ENCODE measurements at regions not wholly inside any gene's neighbourhood (a gene's known extent, or its start where the extent isn't known, plus 50 kb on each side); places are given as distances from the start of the nearest gene placed in this dataset.

- no peaks in the 10 kb centered on the region for H3K27me3 ChIP-seq (ENCODE audit: low read length)
- no peaks in the 10 kb centered on the region for H3K9me2 ChIP-seq (replicated peaks; ENCODE audit: insufficient read depth, low read length)
- no peak overlapping the region for H3K9ac ChIP-seq (ENCODE audit: low read length)
- TF ChIP-seq CTCF (IDR thresholded peaks at IDR 0.05; ENCODE audit: insufficient read depth, low read length, poor library complexity, severe bottlenecking) (no peak), EZH2phosphoT487 (conservative IDR thresholded peaks at IDR 0.05; ENCODE audit: low read length) (no peak)
- no peak overlapping the region for H2AFZ ChIP-seq (ENCODE audit: low read depth, low read length, severe bottlenecking)
- H4K20me1 ChIP-seq (ENCODE audit: low read depth, low read length) = no peaks in the 10 kb centered on the region
- H3K27ac ChIP-seq (ENCODE audit: low read depth, low read length) = no peak overlapping the region
- no peaks in the 10 kb centered on the region for H3F3A ChIP-seq (ENCODE audit: insufficient read depth)
- no peaks in the 10 kb centered on the region for H3K79me2 ChIP-seq (ENCODE audit: insufficient read depth, low read length)
- H3K4me2 ChIP-seq (ENCODE audit: low read depth, low read length, poor library complexity, severe bottlenecking) = no peak overlapping the region
- no peaks in the 10 kb centered on the region for H3K9me3 ChIP-seq (ENCODE audit: insufficient read depth, low read length)
- no peak overlapping the region for H3K4me3 ChIP-seq (ENCODE audit: insufficient read depth, low read length, poor library complexity, severe bottlenecking)
- no peaks in the 10 kb centered on the region for H3K36me3 ChIP-seq (ENCODE audit: low read length)
These were observed 519.0 kb downstream of the TBC1D22A start for GRCh38 chr22:47281126-47282106.

- no peaks in the 10 kb centered on the region for H3K27me3 ChIP-seq (ENCODE audit: low read length)
- no peaks in the 10 kb centered on the region for H3K36me3 ChIP-seq (ENCODE audit: low read length)
- H2AFZ ChIP-seq (ENCODE audit: low read depth, low read length, severe bottlenecking) = no peak overlapping the region
- H3K9me3 ChIP-seq (ENCODE audit: insufficient read depth, low read length) = no peaks in the 10 kb centered on the region
- no peak overlapping the region for H3K4me3 ChIP-seq (ENCODE audit: insufficient read depth, low read length, poor library complexity, severe bottlenecking)
- H4K20me1 ChIP-seq (ENCODE audit: low read depth, low read length) = no peaks in the 10 kb centered on the region
- no peak overlapping the region for H3K4me2 ChIP-seq (ENCODE audit: low read depth, low read length, poor library complexity, severe bottlenecking)
- no peaks in the 10 kb centered on the region for H3K79me2 ChIP-seq (ENCODE audit: insufficient read depth, low read length)
- no peaks in the 10 kb centered on the region for H3F3A ChIP-seq (ENCODE audit: insufficient read depth)
- TF ChIP-seq CTCF (IDR thresholded peaks at IDR 0.05; ENCODE audit: insufficient read depth, low read length, poor library complexity, severe bottlenecking) (no peak), EZH2phosphoT487 (conservative IDR thresholded peaks at IDR 0.05; ENCODE audit: low read length) (no peak)
- no peaks in the 10 kb centered on the region for H3K9me2 ChIP-seq (replicated peaks; ENCODE audit: insufficient read depth, low read length)
- H3K27ac ChIP-seq (ENCODE audit: low read depth, low read length) = no peak overlapping the region
- H3K9ac ChIP-seq (ENCODE audit: low read length) = no peak overlapping the region
These were observed 517.9 kb downstream of the TBC1D22A start for GRCh38 chr22:47280301-47280700.

- H3K9me2 ChIP-seq (replicated peaks; ENCODE audit: insufficient read depth, low read length) = no peaks in the 10 kb centered on the region
- H2AFZ ChIP-seq (ENCODE audit: low read depth, low read length, severe bottlenecking) = no peak overlapping the region
- H3K27ac ChIP-seq (ENCODE audit: low read depth, low read length) = no peak overlapping the region
- no peaks in the 10 kb centered on the region for H3K36me3 ChIP-seq (ENCODE audit: low read length)
- H3F3A ChIP-seq (ENCODE audit: insufficient read depth) = no peaks in the 10 kb centered on the region
- H3K4me3 ChIP-seq (ENCODE audit: insufficient read depth, low read length, poor library complexity, severe bottlenecking) = no peak overlapping the region
- H3K79me2 ChIP-seq (ENCODE audit: insufficient read depth, low read length) = no peaks in the 10 kb centered on the region
- H3K27me3 ChIP-seq (ENCODE audit: low read length) = no peaks in the 10 kb centered on the region
- H3K9me3 ChIP-seq (ENCODE audit: insufficient read depth, low read length) = no peaks in the 10 kb centered on the region
- H3K4me2 ChIP-seq (ENCODE audit: low read depth, low read length, poor library complexity, severe bottlenecking) = no peak overlapping the region
- TF ChIP-seq EZH2phosphoT487 (conservative IDR thresholded peaks at IDR 0.05; ENCODE audit: low read length) = no peak
- no peak for TF ChIP-seq CTCF (IDR thresholded peaks at IDR 0.05; ENCODE audit: insufficient read depth, low read length, poor library complexity, severe bottlenecking)
- no peak overlapping the region for H3K9ac ChIP-seq (ENCODE audit: low read length)
- H4K20me1 ChIP-seq (ENCODE audit: low read depth, low read length) = no peaks in the 10 kb centered on the region
These were observed 517.3 kb downstream of the TBC1D22A start for GRCh38 chr22:47279746-47280145.
